B cell (primary cell): ENCODE measurements at regions not wholly inside any gene's neighbourhood (a gene's known extent, or its start where the extent isn't known, plus 50 kb on each side); places are given as distances from the start of the nearest gene placed in this dataset.

Source experiments
- ATAC-seq: fragments of 200-7000 bp; cut with Tn5 transposase; one replicate; pipeline ENCODE4 v1.10.0; 2021; ENCODE audit warnings: low read depth, mild to moderate bottlenecking, moderate number of reproducible peaks, moderate library complexity
- CTCF ChIA-PET: fragments of 350-600 bp; sonication (Branson Sonifier 250); formaldehyde crosslinking; loops from one replicate; lab custom pipeline; 2021; ENCODE audit warnings: antibody characterized with exemption, inconsistent platforms; lab: Charles Lee
- POLR2A ChIA-PET: fragments of 350-600 bp; sonication (Branson Sonifier 250); formaldehyde crosslinking; loops from one replicate; lab custom pipeline; 2021; ENCODE audit warnings: antibody characterized with exemption; lab: Charles Lee
- DNase-seq: peaks from one replicate; pipeline ENCODE4 v3.0.0; 2013
- H2AFZ ChIP-seq: 2 replicates; pipeline ENCODE4 v1.6.1; 2012; ENCODE audit warnings: mild to moderate bottlenecking, low read depth, low read length; ENCODE audit not compliant: insufficient read depth, poor library complexity, severe bottlenecking
- H3K27ac ChIP-seq, 2 donors: 1 replicate in 1 of 2; 2 replicates in 1 of 2; pipeline ENCODE4 v1.5.1; 2012 to 2013; ENCODE audit warnings: low read length in 2 of 2, mild to moderate bottlenecking in 2 of 2, moderate library complexity in 1 of 2
- H3K27me3 ChIP-seq, 4 experiments: fragments of 200-600 bp in 1 of 4; sonication (generic) in 1 of 4; replicated peaks in 1 of 4; 1 replicate in 2 of 4; 2 replicates in 2 of 4; pipeline versions ENCODE4 v1.6.1 to v1.7.0; 2013 to 2016; ENCODE audit warnings: low read length in 3 of 4, mild to moderate bottlenecking in 2 of 4, mixed read lengths in 1 of 4, moderate library complexity in 1 of 4; ENCODE audit not compliant: insufficient read depth in 4 of 4, control insufficient read depth in 3 of 4; ENCODE audit errors: control extremely low read depth in 1 of 4
- H3K36me3 ChIP-seq, 2 experiments: replicated peaks in 1 of 2; 1 replicate in 1 of 2; 2 replicates in 1 of 2; pipeline versions ENCODE4 v1.6.1 to v1.7.1; 2013; ENCODE audit warnings: low read length in 1 of 2; ENCODE audit not compliant: insufficient read depth in 2 of 2, control insufficient read depth in 1 of 2; ENCODE audit errors: control extremely low read depth in 1 of 2, extremely low read depth in 1 of 2
- H3K4me1 ChIP-seq, 2 donors: fragments of 200-600 bp in 1 of 2; sonication (generic) in 1 of 2; 1 replicate in 1 of 2; 2 replicates in 1 of 2; pipeline versions ENCODE4 v1.5.1 to v1.6.1; 2013 to 2017; ENCODE audit warnings: low read length in 2 of 2; ENCODE audit not compliant: control insufficient read depth in 2 of 2, insufficient read depth in 2 of 2
- H3K4me2 ChIP-seq: replicated peaks from 2 replicates; pipeline ENCODE3; 2012; ENCODE audit warnings: mild to moderate bottlenecking, low read depth, low read length; ENCODE audit not compliant: poor library complexity, severe bottlenecking
- H3K4me3 ChIP-seq, 5 experiments: fragments of 200-600 bp in 1 of 5; sonication (generic) in 1 of 5; 1 replicate in 3 of 5; 2 replicates in 2 of 5; pipeline versions ENCODE4 v1.5.1 to v1.7.0; 2011 to 2016; ENCODE audit warnings: low read length in 4 of 5, mild to moderate bottlenecking in 4 of 5, low read depth in 2 of 5, control low read depth in 1 of 5, moderate library complexity in 1 of 5; ENCODE audit not compliant: insufficient read depth in 1 of 5; ENCODE audit errors: control extremely low read depth in 1 of 5, extremely low read depth in 1 of 5
- H3K79me2 ChIP-seq: fragments of 200-600 bp; sonication (generic); one replicate; pipeline ENCODE4 v1.6.0; 2016; ENCODE audit warnings: low read length; ENCODE audit not compliant: control insufficient read depth, insufficient read depth
- H3K9ac ChIP-seq: fragments of 200-600 bp; sonication (generic); 2 replicates; pipeline ENCODE4 v1.6.1; 2017; ENCODE audit warnings: mild to moderate bottlenecking, low read length, moderate library complexity
- H3K9me3 ChIP-seq, 3 donors: one replicate each; pipeline versions ENCODE4 v1.6.1 to v1.7.1; 2013; ENCODE audit warnings: low read length in 2 of 3; ENCODE audit not compliant: control insufficient read depth in 2 of 3, insufficient read depth in 1 of 3; ENCODE audit errors: control extremely low read depth in 1 of 3
- H4K20me1 ChIP-seq: 2 replicates; pipeline ENCODE4 v1.6.0; 2012; ENCODE audit warnings: mild to moderate bottlenecking, low read length; ENCODE audit not compliant: insufficient read depth, control insufficient read depth, poor library complexity, severe bottlenecking
- H3K27ac Mint-ChIP-seq: one replicate; pipeline ENCODE4 v1.8.0; 2021; ENCODE audit warnings: mixed read lengths
- H3K27me3 Mint-ChIP-seq: one replicate; pipeline ENCODE4 v1.8.0; 2021; ENCODE audit warnings: mixed read lengths
- H3K4me1 Mint-ChIP-seq: one replicate; pipeline ENCODE4 v1.8.0; 2021; ENCODE audit warnings: mixed read lengths
- H3K4me3 Mint-ChIP-seq: one replicate; pipeline ENCODE4 v1.8.0; 2021; ENCODE audit warnings: mixed read lengths
- H3K9me3 Mint-ChIP-seq: one replicate; pipeline ENCODE4 v1.8.0; 2022; ENCODE audit warnings: mixed read lengths; ENCODE audit not compliant: insufficient read depth
- EZH2 ChIP-seq: IDR thresholded peaks from 2 replicates; pipeline ENCODE4 v1.6.1; 2012; ENCODE audit warnings: borderline replicate concordance, low read depth, mild to moderate bottlenecking, moderate library complexity, low read length; ENCODE audit not compliant: insufficient read depth, poor library complexity, severe bottlenecking
- WGBS: methylation state at CpG from one replicate; pipeline ENCODE4 v1.1.5; 2013; ENCODE audit warnings: missing lambda C conversion rate; ENCODE audit not compliant: insufficient coverage; 5-methylcytosine and 5-hydroxymethylcytosine counted together
- intact Hi-C: fragments of 100-400 bp; cut with micrococcal nuclease; formaldehyde crosslinking; loops from one replicate; pipeline ENCODE4 v1.10.0; 2022
- TF ChIP-seq, protein P1 (sequence below): fragments of 200-600 bp; IDR thresholded peaks from one replicate; pipeline ENCODE4 v1.8.0; 2022; ENCODE audit warnings: antibody characterized with exemption, mild to moderate bottlenecking

DNA sequence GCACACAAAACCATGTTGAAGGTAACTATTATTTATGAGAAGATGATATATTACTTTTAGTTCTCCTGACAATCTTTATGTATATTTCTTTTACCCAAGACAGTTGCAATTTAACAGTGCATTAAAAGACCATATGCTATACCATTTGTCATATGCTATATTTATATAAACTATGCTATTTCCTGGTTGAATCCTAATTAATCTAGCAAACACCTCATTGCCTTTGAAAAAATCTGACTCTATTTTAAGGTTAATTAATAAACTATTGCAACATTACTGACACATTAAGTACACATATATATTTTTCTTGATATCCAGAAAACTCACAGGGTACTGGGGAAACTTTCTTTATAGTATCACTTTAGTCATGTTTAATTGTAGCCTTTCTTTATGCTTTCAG lies 649.4 kb upstream of the PCDH20 start:
- Histone ChIP-seq H3K79me2 (no peaks in the 10 kb centered on the region), H3K4me2 (no peak overlapping the region), H3K9ac (no peak overlapping the region), H3K4me1 (no peaks in the 10 kb centered on the region), H4K20me1 (no peaks in the 10 kb centered on the region), H3K4me3 (no peak overlapping the region), H3K36me3 (no peaks in the 10 kb centered on the region), H3K27ac (no peak overlapping the region), H3K27me3 (no peaks in the 10 kb centered on the region), H2AFZ (no peak overlapping the region), H3K9me3 (no peaks in the 10 kb centered on the region)
- DNase-seq (no peak), ATAC-seq (no peak)
- Mint-ChIP-seq H3K27me3 (no peaks in the 10 kb centered on the region), H3K9me3 (peaks cover 9% of the 10 kb centered on the region), H3K4me1 (no peaks in the 10 kb centered on the region), H3K4me3 (no peak overlapping the region), H3K27ac (no peak overlapping the region)
- no peak for TF ChIP-seq EZH2
- TF ChIP-seq, protein P1, sequence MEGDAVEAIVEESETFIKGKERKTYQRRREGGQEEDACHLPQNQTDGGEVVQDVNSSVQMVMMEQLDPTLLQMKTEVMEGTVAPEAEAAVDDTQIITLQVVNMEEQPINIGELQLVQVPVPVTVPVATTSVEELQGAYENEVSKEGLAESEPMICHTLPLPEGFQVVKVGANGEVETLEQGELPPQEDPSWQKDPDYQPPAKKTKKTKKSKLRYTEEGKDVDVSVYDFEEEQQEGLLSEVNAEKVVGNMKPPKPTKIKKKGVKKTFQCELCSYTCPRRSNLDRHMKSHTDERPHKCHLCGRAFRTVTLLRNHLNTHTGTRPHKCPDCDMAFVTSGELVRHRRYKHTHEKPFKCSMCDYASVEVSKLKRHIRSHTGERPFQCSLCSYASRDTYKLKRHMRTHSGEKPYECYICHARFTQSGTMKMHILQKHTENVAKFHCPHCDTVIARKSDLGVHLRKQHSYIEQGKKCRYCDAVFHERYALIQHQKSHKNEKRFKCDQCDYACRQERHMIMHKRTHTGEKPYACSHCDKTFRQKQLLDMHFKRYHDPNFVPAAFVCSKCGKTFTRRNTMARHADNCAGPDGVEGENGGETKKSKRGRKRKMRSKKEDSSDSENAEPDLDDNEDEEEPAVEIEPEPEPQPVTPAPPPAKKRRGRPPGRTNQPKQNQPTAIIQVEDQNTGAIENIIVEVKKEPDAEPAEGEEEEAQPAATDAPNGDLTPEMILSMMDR, result no peak
- ChIA-PET POLR2A (no interaction called here), CTCF (no interaction called here)
- intact Hi-C loops, result no loop called here

DNA sequence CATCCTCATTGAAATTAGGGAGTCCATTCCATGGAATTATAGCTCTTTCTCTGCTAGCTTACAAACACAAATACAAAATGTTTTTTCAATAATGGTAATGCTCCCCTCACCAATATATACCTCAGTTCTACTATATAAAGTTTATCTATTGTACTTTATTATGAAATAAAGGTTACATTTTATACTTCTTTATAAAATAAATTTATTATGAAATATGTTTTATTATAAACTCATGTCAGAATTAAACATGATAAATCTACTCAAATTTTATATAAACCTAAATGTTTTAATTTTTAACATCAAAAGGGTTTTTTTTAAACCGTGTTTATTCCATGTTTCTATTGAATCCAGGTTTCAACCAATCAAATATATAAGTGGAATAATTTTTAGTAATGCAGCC lies 646.1 kb upstream of the PCDH20 start:
- H3K4me3 ChIP-seq, result no peak overlapping the region
- H3K27ac ChIP-seq, result no peak overlapping the region
- DNase-seq (no peak), ATAC-seq (no peak)
- Mint-ChIP-seq H3K27me3 (no peaks in the 10 kb centered on the region), H3K4me3 (no peak overlapping the region), H3K9me3 (peaks cover 2% of the 10 kb centered on the region), H3K4me1 (no peaks in the 10 kb centered on the region), H3K27ac (no peak overlapping the region)
- H3K4me2 ChIP-seq, result no peak overlapping the region
- H3K36me3 ChIP-seq, result no peaks in the 10 kb centered on the region
- POLR2A ChIA-PET, result no interaction called here
- no CpG with 5 or more reads among the region's 1 CpG for WGBS
- no peaks in the 10 kb centered on the region for H3K9me3 ChIP-seq
- no peaks in the 10 kb centered on the region for H3K79me2 ChIP-seq
- intact Hi-C loops, result no loop called here
- no peak for TF ChIP-seq EZH2
- TF ChIP-seq, protein P1, result no peak
- CTCF ChIA-PET, result no interaction called here
- H2AFZ ChIP-seq, result no peak overlapping the region
- H3K9ac ChIP-seq, result no peak overlapping the region
- no peaks in the 10 kb centered on the region for H4K20me1 ChIP-seq
- H3K27me3 ChIP-seq, result no peaks in the 10 kb centered on the region
- H3K4me1 ChIP-seq, result no peaks in the 10 kb centered on the region
